ENCODE measurements at regions not wholly inside any gene's neighbourhood (a gene's known extent, or its start where the extent isn't known, plus 50 kb on each side); places are given as distances from the start of the nearest gene placed in this dataset.

GRCh38 chr4:123265443-123265842 lies 131.2 kb upstream of the SPRY1 start:
- no peak for TF ChIP-seq POLR2AphosphoS5 (IDR thresholded peaks at IDR 0.05)
- no peak for TF ChIP-seq CTCF (IDR thresholded peaks at IDR 0.05 in 8 of 11, conservative IDR thresholded peaks at IDR 0.05 in 3 of 11)

All from spleen (tissue), 7 donors.